NCI-H1092 treated with DMSO at 0.1 percent for 48 hours (cell line): ENCODE measurements at regions not wholly inside any gene's neighbourhood (a gene's known extent, or its start where the extent isn't known, plus 50 kb on each side); places are given as distances from the start of the nearest gene placed in this dataset.
"Not testable (repeated sequence)": the region's sequence is repeated elsewhere in the genome, so short reads cannot be mapped to it uniquely, and the experiment has no call there.

Experiments
- DNase-seq: peaks from one replicate; lab custom pipeline; 2025; lab: John Stamatoyannopoulos, UW

DNA sequence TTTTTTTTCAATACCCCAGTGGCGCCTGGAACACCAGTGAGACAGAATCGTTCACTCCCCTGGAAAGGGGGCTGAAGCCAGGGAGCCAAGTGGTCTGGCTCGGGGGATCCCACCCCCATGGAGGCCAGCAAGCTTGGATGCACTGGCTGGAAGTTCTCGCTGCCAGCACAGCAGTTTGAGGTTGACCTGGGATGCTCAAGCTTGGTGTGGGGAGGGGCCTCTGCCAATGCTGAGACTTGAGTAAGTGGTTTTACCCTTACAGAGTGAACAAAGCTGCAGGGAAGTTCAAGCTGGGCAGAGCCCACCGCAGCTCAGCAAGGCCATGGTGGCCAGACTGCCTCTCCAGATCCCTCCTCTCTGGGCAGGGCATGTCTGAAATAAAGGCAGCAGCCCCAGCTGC is 276.2 kb upstream of the CNTN6 start:
- no peak for DNase-seq

DNA sequence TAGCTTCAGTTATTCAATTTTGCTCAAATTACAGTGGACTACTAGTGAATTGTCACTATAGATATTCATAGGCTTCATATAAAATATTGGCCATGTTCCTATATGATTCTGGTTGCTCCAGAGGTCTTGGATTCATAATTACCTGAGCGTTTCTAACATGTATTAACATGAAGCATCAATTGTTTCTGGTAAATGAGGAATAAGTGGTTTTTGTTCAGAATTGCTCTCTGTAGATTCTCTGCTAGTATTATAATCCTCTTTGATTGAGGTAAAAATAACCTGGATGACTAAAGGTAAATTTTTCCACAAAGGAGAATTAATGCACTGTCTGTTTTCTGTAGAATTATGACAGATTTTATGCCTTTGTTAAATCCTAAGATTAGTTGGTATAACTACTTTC is 258.1 kb upstream of the CNTN6 start:
- no peak for DNase-seq

DNA sequence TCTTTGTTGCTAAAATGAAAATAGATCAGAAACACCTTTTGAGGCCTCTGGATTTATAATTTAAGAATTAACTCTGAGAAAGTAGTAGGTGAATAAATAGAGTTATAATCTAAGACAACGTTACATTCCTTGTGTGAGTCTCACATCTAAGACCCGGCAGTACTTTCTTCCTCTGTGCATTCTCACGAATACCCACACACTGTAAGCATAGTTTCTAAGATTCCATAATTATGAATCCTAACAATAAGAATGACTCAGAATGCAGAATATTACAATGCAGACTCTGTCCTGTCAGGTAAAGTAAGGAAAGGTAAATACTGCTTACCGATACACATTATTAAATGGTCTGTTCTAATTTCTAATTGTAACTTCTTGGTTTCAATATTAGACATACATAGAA is 257.7 kb upstream of the CNTN6 start:
- no peak for DNase-seq

DNA sequence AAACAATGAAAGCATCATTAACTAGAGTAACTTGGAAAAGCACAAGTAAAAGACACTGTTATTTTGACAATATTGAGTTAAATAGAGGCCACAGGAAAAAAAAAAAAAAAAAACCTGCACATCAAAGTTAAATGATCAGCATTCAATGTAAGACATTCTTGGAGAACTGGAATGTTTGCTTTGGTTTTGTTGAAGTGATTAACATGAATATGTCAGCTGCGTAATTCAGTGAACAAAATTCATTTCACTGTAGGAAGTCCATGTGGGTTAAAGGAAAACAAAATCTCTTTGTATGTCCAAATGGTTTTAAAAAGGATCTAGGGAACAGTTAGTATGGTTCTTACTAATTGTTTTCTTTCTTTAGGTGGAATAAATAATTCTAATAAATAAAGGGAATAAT is 252.8 kb upstream of the CNTN6 start:
- no peak for DNase-seq

DNA sequence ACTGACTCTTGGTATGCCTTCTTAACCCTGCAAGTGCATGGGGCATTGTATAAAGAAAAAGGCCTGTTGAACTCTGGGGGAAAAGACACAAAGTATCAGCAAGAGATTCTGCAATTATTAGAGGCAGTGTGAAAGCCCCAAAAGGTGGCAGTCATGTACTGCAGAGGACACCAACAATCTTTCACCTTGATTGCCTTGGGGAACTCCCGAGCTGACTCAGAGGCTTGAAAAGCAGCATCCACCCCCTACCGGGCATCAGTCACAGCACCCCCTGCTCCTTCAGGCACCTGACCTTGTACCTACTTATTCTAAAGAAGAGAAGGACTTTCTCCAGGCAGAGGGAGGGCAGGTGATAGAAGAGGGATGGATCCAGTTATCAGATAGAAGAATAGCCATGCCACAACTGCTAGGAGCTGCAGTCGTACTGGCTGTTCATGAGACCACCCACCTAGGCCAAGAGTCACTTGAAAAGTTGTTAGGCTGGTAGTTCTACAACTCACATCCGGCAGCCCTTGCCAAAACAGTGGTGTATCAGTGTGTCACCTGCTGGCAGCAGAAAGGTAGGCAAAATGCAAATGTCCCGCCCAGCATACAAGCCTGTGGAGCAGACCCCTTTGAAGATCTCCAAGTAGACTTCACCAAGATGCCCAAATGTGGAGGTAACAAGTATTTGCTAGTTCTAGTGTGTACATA is 241.6 kb upstream of the CNTN6 start:
- DNase-seq = no peak

DNA sequence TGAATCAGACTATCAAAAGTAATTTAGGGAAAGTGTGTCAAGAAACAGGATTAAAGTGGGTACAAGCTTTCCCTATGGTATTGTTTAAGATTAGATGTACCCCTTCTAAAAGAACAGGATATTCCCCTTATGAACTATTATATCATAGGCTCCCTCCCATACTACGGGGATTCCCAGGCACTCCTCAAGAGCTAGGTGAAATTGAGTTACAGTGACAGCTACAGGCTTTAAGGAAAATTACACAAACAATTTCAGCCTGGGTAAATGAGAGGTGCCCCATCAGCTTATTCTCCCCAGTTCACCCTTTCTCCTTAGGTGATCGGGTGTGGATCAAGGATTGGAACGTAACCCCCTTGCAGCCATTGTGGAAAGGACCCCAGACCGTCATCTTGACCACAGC is 240.8 kb upstream of the CNTN6 start:
- DNase-seq = no peak

DNA sequence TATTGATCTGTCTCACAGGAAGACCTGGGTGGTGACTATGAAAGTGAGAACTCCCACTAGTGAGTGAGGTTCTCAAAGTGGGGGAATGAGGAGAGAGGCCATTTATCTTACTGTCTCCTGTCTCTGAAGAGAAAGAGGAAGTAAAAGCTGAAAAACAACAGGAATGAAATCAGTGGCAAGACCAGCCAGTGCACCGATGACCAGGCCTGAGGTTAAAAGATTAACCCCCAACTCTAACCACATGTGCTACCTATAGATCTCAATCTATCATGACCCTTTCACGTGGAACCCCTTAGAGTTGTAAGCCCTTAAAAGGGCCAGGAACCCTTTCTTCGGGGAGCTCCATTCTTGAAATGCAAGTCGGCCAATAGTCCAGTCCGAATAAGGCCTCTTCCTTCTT is 239.3 kb upstream of the CNTN6 start:
- DNase-seq = no peak

DNA sequence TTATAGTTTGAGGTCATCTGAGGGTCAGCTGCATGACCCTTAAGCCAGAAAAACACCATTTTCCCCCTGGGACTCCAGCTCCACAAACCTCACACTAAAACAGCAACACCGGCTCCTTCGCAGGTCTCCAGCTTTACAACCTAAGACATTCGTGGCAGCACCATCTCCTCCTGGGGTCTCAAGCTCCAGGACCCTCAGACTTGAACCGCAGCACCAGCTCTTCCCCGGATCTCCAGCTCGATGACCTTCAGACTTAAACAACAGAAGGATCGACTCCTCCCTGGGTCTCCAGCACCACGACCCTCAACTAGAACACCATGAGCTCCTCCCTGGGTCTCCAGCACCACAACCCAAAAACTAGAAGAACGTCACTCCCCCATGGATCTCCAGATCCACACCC is 233.7 kb upstream of the CNTN6 start:
- DNase-seq = no peak

DNA sequence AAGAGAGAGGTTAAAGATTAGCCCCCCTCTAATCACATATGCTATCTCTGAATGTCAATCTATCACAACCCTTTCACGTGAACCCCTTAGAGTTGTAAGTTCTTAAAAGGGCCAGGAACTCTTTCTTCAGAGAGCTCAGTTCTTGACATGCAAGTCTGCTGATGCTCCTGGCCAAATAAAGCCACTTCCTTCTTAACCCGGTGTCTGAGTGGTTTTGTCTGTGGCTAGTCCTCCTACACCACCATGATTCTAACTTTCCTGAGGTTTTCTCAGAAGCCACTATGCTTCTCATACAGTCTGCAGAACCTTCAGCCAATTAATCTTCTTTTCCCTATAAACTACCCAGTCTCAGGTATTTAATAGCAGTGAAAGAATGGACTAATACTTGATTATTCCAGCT is 231.1 kb upstream of the CNTN6 start:
- DNase-seq = no peak

DNA sequence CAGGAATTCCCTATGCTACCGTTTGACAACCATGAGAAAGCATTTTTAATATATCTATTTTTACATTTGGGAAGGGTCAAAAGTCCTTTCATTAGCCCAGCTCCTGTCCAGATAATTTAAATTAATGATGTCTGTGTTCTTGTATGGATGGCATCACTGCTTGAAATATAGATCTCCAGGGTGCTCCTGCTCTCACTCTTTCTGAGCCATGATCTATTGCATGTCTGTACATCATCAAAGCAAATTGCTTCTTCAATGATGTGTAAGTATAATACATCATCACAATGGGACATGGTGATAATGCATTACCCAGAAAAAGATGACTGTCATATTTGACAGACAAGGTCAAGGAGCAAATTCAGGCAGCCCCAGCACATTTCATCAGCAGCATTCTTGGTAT is 223.6 kb upstream of the CNTN6 start:
- DNase-seq = no peak

DNA sequence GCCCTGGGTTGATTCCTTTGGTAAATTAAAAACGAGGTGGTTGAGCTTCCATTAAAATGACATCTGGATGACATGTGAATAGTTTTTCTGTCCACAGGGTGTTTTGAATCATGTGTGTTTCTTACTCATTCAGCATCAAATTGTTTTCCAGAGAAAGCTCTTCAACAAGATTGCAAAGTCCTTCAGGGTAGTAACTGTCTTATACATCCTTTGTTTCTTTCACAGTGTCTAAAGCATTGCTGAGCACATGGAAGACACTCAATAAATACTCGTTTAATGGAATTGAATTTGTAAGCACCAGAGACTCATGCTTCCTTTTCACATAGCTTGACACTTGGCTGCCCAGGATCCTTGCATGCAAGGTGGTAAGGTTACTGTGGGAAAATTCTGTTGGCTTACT is 223.1 kb upstream of the CNTN6 start:
- DNase-seq = no peak

DNA sequence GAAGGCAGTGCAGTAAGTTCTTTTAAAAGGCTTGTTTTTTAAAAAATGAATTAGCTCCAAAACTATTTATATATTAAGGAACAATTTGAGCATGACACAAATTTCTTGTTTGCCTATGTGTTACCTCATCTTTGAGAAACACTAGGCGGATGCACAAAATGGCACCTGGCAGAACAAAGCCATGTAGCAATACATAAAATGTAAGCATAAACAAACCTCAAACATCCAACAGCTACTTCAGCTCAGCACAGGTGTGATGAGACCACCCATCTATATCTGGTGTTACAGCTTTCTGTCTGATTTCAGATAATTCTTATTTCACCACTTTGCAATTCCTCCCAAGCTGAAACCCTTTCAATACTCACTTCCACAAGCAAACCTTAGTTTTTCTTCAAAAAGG is 221.2 kb upstream of the CNTN6 start:
- DNase-seq = no peak

DNA sequence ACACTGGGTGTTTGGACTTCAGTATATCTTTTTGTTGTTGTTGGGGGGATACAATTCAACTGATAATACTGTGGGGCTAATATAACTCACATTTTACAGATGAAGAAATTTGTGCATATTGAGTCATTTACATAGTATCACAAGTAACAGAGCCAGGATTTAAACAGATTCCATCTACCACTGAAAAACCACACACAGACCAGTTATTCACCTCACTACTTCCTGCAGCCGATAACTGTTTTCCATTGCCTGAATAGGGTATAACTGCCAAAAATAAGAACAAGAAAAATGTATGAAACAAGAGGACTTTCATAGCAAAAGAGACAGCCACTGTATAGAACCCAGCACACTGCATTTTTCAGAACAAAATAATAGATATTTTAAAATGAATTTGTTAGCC is 215.8 kb upstream of the CNTN6 start:
- DNase-seq = no peak

DNA sequence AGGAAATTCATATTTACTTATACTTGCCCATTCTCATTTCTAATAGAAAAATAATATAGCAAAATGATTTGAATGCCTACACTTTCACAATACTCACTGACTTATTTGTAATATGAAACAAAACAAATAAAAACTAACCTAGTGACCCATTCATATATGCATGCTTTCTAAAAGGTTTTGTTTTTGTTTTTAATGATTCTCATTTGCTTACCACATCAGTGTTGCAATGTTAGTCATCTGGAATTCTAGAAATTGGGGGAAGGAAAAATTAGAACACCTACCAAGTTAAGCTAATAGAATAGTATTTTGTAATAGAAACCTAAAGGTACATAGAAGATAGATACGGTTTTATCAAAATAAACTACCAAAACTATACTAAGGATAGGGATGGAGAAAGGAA is 214.1 kb upstream of the CNTN6 start:
- no peak for DNase-seq

DNA sequence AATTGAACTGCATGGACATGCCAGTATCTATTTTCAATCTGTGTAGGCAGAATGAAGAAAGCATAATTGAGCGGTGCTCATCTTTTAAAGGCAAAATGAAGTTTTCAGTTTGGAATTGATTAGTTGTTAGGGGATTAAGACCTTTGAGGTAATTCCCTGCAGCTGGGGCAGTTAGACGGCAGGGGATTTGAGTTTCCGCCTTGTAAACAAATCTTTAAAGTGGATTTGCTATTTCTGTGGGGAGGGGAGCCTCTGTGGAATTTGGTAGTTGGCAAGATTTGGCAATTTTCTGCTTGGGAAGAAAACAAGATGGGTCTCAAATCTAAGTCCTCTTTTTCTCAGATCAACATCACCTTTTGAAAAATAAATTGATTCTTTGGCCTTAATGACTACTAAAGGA is 212.5 kb upstream of the CNTN6 start:
- no peak for DNase-seq

DNA sequence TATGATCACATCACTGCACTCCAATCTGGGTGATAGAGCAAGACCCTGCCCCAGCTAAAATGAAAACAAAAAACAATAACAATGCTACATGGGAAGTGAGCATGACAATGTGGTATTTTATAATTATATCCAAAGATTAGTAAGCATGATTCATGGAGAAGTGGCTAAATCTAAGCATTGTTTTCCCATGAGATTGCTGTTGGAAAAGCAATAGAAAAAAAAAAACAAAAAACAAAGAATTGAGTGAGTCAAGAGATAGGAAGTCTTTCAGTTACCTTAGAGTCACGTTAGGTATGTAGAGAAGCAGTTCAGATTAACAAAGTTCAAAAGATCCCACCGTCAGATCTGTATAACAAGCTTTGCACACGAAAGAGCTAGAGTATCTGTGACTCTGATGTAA is 210.3 kb upstream of the CNTN6 start:
- no peak for DNase-seq

DNA sequence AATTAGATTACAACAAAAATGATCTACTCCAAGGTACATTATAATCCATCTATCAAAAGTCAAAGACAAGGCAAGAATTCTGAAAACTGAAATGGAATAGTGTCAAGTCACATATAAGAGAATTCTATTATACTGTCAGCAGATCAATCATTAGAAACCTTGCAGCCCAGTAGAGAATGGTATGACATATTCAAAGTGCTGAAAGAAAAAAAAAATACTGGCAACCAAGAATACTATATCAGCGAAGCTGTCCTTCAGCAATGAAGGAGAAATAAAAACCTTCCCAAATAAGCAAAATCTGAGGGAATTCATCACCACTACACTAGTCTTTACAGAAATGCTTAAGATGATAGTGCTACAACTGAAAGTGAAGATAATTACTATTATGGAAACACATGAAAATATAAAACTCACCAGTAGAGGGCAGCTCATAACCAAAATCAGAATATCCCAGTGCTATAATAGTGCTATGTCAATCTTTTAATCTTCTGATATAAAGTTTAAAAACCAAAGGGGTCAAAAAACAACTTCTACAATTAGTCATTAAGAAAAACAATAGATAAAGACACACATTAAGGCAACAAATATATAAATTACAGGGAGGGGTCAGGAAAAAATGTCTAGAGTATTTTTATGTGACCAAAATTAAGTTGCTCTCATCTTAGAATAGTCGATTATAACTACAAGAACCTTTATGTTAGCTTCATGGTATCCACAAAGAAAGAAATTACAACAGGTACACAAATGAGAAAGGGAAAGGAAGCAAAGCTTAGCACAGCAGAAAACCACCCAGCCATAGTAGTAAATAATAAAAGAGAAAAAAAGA is 190.7 kb upstream of the CNTN6 start:
- no peak for DNase-seq

DNA sequence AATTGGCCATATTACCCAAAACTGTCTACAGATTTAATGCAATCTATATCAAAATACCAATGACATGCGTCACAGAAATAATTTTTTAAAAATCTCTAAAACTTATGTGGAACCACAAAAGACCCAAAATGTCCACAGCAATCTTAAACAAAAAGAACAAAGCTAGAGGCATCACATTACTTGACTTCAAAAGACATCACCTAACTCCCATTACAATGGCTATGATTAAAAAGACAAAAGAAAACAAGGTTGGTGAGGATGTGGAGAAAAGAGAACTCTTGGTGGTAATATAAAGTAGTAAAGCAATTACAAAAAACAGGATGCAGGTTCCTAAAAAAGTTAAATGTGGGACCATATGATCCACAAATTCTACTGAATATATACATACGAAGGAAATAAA is 187.6 kb upstream of the CNTN6 start:
- no peak for DNase-seq

DNA sequence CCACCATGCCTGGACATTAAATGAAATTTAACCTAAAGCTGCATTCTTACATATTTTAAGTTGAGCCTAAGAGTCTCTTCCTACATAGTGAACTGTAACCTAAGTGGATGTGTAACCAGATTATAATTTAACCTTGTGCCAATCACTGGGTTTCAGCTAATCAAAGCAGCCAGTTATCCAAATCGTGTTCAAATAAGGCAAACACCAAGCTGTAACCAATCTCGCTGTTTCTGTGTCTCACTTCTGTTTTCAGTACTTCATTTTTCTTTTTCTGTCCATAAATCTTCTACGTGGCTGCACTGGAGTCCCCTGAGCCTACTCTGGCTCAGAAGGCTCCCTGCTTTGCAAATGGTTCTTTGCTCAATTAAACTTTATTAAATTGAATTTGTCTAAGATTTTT is 186.1 kb upstream of the CNTN6 start:
- no peak for DNase-seq

DNA sequence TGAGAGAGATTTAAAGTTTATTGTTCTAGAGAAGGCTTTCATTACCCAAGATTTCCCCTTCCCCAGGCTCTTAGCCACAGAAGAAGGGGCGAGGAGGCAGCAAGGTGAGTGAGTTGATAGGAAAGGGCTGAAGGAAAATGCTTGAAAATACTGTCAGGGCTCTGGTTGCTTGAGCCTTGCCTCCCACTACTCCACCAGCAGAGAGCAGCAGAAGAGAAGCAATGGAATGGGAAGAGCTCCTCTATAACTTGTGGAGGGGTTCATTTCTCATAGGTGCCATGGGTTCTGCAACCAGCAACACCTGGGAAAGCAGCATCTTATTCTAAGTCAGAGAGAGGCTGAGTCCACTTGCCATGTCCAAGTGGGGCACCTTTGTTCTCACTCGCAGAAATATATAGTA is 184.0 kb upstream of the CNTN6 start:
- DNase-seq = no peak

DNA sequence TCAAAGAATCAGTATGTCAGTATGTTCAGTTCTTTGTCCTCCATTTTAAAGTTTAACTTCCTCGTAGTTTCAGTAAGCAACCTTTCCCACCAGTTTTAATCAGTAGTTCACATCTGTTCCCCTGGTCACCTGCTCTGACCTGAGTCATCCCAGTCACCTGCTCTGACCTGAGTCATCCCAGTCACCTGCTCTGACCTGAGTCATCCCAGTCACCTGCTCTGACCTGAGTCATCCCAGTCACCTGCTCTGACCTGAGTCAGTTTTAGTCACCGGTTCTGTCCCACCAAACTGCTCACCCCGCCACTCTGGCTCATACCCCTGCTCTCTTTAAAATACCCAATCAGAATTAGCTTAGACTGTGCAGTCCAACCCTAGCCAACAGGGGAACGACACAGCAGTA is 180.1 kb upstream of the CNTN6 start:
- DNase-seq = not testable (repeated sequence)

DNA sequence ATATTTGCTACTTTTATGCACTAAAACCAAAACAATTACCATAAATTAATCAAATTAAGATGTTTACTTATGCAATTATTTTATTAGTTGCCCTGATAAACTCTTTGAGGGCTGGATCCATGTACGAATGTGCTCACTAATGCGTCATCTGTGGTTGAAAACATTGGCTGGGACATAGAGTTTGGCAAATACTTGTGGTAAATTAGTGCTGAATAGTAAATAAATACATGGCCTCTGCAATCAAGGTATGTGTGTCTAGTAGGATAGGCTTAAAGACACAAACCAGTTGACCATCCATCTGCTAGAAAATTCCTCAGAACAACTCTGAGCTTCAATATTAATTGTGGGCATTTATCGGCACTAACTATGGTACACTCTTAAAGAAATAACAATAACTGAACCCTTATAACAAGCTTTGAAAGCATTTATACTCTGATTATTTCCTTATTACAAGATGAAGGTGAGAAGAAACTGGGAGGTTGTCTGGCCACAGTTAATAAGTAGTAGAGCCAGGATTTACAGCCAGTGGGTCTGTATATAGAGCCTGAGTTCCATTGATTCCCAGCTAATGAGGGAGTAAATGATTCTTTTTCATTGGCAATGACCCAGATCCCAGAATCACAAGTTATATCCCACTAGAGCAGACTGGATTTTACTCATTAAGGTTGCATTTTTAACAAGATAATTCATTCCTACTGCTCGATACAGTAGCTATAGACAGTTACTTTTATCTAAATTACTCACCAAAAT is 169.5 kb upstream of the CNTN6 start:
- DNase-seq = no peak

DNA sequence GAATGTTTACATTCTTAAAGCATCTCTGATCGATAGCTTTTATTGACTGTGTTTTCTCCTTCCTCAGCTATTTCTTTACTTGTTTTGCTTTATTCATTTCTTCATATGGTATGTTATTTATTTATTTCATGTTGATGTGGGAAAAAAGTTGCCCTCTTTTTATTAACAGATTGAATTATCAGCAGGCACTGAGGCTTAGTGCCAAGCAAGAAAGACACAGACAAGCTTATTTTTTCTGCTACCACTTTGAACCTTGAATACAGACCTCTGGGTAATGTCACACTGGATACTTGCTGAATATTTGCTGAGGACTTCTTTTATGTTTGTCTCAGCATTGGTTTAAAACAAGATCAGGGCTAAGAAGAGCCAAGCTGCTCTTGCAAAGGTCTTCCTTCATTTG is 162.0 kb upstream of the CNTN6 start:
- no peak for DNase-seq
